MM.1S (cell line): ENCODE measurements at regions not wholly inside any gene's neighbourhood (a gene's known extent, or its start where the extent isn't known, plus 50 kb on each side); places are given as distances from the start of the nearest gene placed in this dataset.

Experiments
- CTCF ChIP-seq: fragments of 300-600 bp; sonication (generic); IDR thresholded peaks from 2 replicates; pipeline ENCODE4 v1.5.1; 2016; ENCODE audit warnings: antibody characterized with exemption, low read length, mixed read lengths
- EZH2 ChIP-seq: fragments of 300-600 bp; sonication (generic); optimal IDR thresholded peaks from 2 replicates; pipeline ENCODE3; 2017; ENCODE audit warnings: low read depth, mild to moderate bottlenecking, antibody characterized with exemption, low read length, mixed read lengths

- TF ChIP-seq EZH2 (no peak), CTCF (no peak)
These were observed 62.3 kb downstream of the UCHL1 start for GRCh38 chr4:41318839-41319530.
